ENCODE measurements at regions not wholly inside any gene's neighbourhood (a gene's known extent, or its start where the extent isn't known, plus 50 kb on each side); places are given as distances from the start of the nearest gene placed in this dataset.

DNA sequence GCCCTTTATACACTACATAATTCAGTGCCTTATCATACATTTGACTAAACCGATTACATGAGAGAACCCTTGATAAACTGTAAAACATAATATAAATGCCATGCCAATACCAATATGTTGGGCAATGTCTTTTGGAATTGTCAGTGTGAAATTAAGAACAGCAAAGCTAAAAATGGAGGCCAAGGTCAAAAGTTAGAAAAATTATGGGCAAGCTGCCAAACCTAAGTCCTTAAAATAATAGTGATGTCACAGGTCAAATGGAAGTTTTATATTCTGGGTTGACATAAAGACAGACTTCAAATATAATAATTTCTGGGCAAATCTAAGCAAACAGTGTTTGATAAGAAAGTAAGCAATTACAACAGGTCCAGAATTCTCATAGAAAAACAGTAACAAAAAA lies 696.7 kb downstream of the RNF144B start:
- no peak for TF ChIP-seq SP1 (IDR thresholded peaks at IDR 0.05; ENCODE audit: low read depth)
- TF ChIP-seq ZBTB33 (IDR thresholded peaks at IDR 0.05; ENCODE audit: extremely low read depth, insufficient replicate concordance, low read length) = no peak
- no peak for TF ChIP-seq EZH2 (IDR thresholded peaks at IDR 0.05)
- no peak for TF ChIP-seq JUND (IDR thresholded peaks at IDR 0.05)
- no peak for TF ChIP-seq ELF1 (IDR thresholded peaks at IDR 0.05; ENCODE audit: borderline replicate concordance, low read depth)
- no peak for TF ChIP-seq TCF7L2 (IDR thresholded peaks at IDR 0.05; ENCODE audit: borderline replicate concordance, extremely low read depth, insufficient read depth, insufficient read length)
- no peak for TF ChIP-seq FOSL1 (IDR thresholded peaks at IDR 0.05; ENCODE audit: low read depth)
- TF ChIP-seq ATF3 (IDR thresholded peaks at IDR 0.05) = no peak
- no peak for TF ChIP-seq MAX (IDR thresholded peaks at IDR 0.05)
- TF ChIP-seq RAD21 (IDR thresholded peaks at IDR 0.05; ENCODE audit: low read depth) = no peak
- TF ChIP-seq EGR1 (IDR thresholded peaks at IDR 0.05; ENCODE audit: low read depth) = no peak
- TF ChIP-seq SRF (IDR thresholded peaks at IDR 0.05; ENCODE audit: low read depth) = no peak
- no peak for TF ChIP-seq YY1 (IDR thresholded peaks at IDR 0.05; ENCODE audit: extremely low read depth, insufficient replicate concordance, low read depth, low read length)
- no peak for TF ChIP-seq CBX3 (IDR thresholded peaks at IDR 0.05; ENCODE audit: low read depth)
- no peak for TF ChIP-seq CEBPB (IDR thresholded peaks at IDR 0.05; ENCODE audit: low read depth)
- TF ChIP-seq ZFX (IDR thresholded peaks at IDR 0.05) = no peak
- TF ChIP-seq EZH2phosphoT487 (IDR thresholded peaks at IDR 0.05; ENCODE audit: borderline replicate concordance) = no peak
- no peak for TF ChIP-seq CTCF (IDR thresholded peaks at IDR 0.05 in 2 of 3, conservative IDR thresholded peaks at IDR 0.05 in 1 of 3; ENCODE audit: borderline replicate concordance in 1 of 3, insufficient read depth in 1 of 3, low read depth in 2 of 3, low read length in 2 of 3)
- TF ChIP-seq SIN3A (IDR thresholded peaks at IDR 0.05; ENCODE audit: low read depth) = no peak
- TF ChIP-seq ZNF274 (IDR thresholded peaks at IDR 0.05; ENCODE audit: low read depth, low read length) = no peak
- ChIA-PET POLR2A (no interaction called here), RAD21 (ENCODE audit: low non-redundant PET in 1 of 2, low total read pairs in 2 of 2, uncharacterized antibody in 2 of 2, unreplicated experiment in 2 of 2) (no interaction called here), CTCF (no interaction called here)
- no TSS peak for BruUV-seq (replicated peaks)
- intact Hi-C loops (cut with micrococcal nuclease) = no loop called here
- Histone ChIP-seq H3K4me2 (ENCODE audit: low read length) (no peak overlapping the region), H3K4me1 (ENCODE audit: control insufficient read depth in 1 of 2, insufficient read depth in 2 of 2, low read length in 2 of 2) (no peaks in the 10 kb centered on the region), H3K9me2 (ENCODE audit: insufficient read depth) (no peaks in the 10 kb centered on the region), H3K27ac (ENCODE audit: low read depth, low read length) (no peak overlapping the region), H3K9me3 (ENCODE audit: control insufficient read depth in 1 of 2, insufficient read depth in 1 of 2, low read depth in 1 of 2, low read length in 2 of 2) (no peaks in the 10 kb centered on the region), H3K36me3 (ENCODE audit: control insufficient read depth in 1 of 2, insufficient read depth in 2 of 2, low read length in 2 of 2) (no peaks in the 10 kb centered on the region), H2AFZ (ENCODE audit: low read depth, low read length, poor library complexity, severe bottlenecking) (no peak overlapping the region), H3K27me3 (ENCODE audit: insufficient read depth, low read length) (no peaks in the 10 kb centered on the region), H4K20me1 (ENCODE audit: insufficient read depth) (no peaks in the 10 kb centered on the region), H3K9ac (ENCODE audit: low read length) (no peak overlapping the region), H3K4me3 (replicated peaks in 1 of 2; ENCODE audit: low read depth in 1 of 2, low read length in 2 of 2) (no peak overlapping the region), H3K79me2 (ENCODE audit: insufficient read depth, low read length) (no peaks in the 10 kb centered on the region)
- no peak for ATAC-seq
- DNase-seq (ENCODE audit: low read depth, low spot score) = no peak
